ENCODE measurements at regions not wholly inside any gene's neighbourhood (a gene's known extent, or its start where the extent isn't known, plus 50 kb on each side); places are given as distances from the start of the nearest gene placed in this dataset.

GRCh38 chr1:82273816-82274215, 473.1 kb downstream of the ADGRL2 start:
- TF ChIP-seq CTCF (IDR thresholded peaks at IDR 0.05) (no peak), POLR2A (IDR thresholded peaks at IDR 0.05) (no peak)

All from adrenal gland (tissue), 5 donors.